DMS79 (cell line): ENCODE measurements at regions not wholly inside any gene's neighbourhood (a gene's known extent, or its start where the extent isn't known, plus 50 kb on each side); places are given as distances from the start of the nearest gene placed in this dataset.

Experiments
- DNase-seq: peaks from one replicate; lab custom pipeline; 2025; lab: John Stamatoyannopoulos, UW

DNA sequence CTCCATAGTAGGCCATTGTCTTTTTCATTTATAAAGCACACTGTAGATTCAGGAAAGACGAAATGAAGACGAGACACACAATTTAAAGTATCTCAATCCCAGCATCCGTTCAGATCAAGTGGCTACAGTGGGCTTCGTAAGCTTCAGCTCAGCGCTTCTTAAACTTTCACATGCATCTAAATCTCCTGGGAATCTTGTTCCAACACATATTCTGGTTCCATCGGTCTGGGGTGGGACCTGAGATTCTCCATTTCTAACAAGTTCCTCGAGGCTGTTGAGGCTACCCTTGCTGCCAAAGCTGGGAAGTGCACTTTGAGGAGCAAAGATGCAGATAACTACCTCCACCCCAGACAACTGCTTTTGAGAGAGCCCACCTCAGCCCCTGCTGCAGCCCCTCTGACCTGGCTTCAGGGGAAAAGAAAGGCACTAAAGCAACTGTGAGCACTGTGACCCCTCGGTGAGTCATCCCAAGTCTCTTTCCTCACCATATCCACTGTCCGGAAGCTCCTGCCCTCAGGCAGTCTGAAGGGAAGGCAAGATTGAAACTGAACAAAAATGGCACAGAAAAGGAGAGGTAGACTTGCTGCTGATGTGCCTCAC is 201.1 kb upstream of the FBXO11 start:
- no peak for DNase-seq

GRCh38 chr2:48108455-48108854 is 202.2 kb upstream of the FBXO11 start:
- DNase-seq, result no peak

- DNase-seq, result no peak
These were observed 203.3 kb upstream of the FBXO11 start for GRCh38 chr2:48109491-48110204.

DNA sequence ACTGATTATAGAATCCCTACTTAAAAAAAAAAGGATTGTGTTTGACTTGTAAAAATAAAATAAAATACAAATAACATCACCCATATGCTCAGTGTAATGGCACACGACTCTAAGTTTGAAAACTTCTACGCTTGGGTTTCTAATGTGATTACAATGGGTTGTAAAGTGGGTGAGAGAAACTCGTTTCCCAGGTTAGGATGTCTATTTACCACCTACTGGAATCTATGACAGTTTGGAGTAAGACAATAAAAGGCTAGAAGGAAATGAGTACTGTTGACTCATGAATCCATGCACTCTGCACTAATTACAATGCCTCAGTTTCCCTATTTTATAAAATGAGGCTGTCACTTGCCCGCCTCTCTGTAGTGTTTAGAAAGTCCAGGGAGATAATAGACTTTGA is 204.0 kb upstream of the FOXN2 start:
- DNase-seq, result no peak

GRCh38 chr2:48112911-48113680 is 201.4 kb upstream of the FOXN2 start:
- DNase-seq, result no peak

DNA sequence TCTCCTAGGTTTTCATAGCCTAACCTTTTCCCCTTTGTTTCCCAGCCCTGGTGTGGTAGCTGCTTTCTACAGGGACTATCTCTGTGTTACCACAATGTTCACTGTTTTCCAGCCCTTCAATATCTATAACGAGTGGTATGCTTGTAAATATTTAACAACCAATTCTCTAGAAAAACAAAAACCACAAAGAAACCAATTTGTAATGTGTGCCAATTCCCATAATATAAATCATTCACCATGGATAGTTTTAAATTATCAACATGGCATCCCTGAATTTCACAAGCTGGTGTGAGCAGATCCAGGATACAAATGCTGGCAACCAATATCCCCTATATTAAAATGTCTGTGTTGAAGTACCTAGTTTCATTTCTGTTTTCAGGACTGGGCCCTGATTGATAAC is 200.7 kb upstream of the FOXN2 start:
- no peak for DNase-seq

- DNase-seq, result no peak
These were observed 200.2 kb upstream of the FOXN2 start for GRCh38 chr2:48114256-48114655.

GRCh38 chr2:48116497-48116896 is 198.0 kb upstream of the FOXN2 start:
- no peak for DNase-seq

DNA sequence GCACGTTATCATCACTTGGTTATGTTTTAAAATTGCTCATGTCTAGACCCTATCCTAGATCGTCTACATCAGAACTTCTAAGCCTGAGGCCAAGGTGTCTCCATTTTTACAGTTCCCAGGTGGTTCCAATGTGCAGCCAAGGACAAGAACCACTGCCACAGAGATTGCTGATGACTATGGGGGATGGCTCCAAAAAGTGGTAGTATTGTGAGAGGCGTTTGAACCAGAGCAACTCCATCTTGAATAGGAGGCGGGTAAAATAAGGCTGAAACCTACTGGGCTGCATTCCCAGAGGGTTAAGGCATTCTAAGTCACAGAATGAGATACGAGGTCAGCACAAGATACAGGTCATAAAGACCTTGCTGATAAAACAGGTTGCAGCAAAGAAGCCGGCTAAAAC is 195.6 kb upstream of the FOXN2 start:
- no peak for DNase-seq

DNA sequence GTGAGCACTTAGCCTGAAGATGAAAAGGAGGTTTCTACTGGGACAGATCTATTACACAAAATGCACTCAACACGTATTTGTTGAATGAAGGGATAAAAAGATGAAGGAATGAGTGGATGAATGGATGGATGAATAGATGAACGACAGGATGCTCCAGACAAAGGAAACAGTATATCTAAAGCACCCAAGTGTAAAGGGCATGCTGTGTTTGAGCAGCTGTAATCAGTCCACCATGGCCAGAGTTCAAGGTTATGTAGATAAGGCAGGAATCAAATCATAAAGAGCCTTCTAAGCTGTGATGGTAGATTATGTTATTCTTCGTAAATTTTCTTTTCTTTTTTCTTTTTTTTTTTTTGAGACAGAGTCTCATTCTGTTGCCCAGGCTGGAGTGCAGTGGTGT is 194.4 kb upstream of the FOXN2 start:
- no peak for DNase-seq

GRCh38 chr2:48120759-48121242 is 193.7 kb upstream of the FOXN2 start:
- DNase-seq, result no peak

DNA sequence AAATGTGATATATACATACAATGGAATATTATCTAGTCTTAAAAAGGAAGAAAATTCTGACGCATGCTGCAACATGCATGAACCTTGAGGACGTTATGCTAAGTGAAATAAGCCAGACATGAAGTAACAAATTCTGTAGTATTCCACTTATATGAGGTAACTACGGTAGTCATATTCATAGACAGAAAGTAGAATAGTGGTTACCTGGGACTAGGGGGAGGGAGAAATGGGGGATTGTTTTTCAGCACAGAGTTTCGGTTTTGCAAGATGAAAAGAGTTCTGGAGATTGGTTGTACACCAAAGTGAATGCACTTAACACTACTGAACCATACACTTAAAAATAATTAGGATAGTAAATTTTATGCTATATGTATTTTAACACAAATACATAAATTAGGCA is 192.3 kb upstream of the FOXN2 start:
- no peak for DNase-seq

DNA sequence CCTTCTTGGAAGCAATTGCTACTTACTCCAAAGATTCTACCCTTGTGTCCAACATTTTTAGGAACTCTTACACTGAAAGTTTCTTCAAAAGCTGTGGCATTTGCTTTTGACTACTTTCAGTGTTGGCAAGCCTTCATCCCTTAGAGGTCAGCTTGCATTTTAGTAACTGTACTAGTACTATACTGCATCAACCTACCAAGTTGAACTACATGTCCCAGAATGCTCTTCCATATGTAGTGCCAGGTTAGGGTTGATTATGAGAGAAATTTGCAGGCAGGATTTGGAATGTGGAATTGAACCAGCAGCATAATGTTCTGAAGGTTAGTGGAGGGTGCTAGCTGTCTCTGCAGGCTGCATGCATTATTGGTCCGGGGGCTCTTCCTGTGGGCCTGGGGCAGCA is 189.9 kb upstream of the FOXN2 start:
- DNase-seq, result no peak

DNA sequence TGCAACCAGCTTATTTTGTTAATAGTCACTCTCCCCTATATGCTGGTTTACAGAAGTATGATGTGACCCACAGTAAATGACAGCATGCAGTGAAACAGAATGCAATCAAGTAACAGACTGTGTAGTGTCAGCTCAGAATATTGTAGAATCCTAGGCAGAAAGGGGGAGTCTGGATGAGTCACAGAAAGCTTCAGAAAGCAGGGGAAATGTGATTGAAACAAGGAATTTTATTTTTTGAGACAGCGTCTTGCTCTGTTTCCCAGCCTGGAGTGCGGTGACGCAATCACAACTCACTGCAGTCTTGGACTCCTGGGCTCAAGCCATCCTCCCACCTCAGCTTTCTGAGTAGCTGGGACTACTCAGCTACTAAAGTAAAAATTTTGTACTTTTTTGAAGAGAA is 188.3 kb upstream of the FOXN2 start:
- no peak for DNase-seq

DNA sequence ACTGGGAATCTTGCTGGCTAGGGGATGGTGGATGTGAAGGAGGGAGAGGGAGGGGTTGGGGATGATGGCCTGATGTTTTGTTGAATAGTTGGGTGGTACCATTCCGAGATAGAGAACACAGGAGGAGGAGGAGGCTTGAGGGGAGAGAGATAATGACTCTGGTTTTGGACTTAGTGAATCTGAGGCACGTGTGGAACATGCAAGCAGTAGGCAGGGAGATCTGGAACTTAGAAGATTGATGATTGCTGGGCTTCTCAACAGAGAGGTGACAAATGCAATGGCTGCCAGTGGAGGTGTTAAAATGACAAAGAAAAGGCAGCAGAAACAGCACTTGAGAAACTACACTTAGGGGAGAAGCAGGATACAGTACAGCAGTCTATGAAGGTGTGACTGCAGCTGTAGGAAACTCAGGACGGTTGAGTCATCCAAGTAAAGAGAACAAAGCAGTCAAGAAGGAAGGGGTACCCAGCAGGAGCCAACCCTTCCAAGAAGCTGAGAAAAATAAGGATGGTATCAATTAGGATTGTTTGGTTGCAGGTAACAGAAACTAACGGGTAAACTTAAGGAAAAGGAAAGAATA is 186.8 kb upstream of the FOXN2 start:
- no peak for DNase-seq

GRCh38 chr2:48129293-48129950 is 185.1 kb upstream of the FOXN2 start:
- DNase-seq, result no peak

- DNase-seq, result no peak
These were observed 182.8 kb upstream of the FOXN2 start for GRCh38 chr2:48131539-48132270.

GRCh38 chr2:48132271-48132625 is 182.2 kb upstream of the FOXN2 start:
- DNase-seq, result no peak

DNA sequence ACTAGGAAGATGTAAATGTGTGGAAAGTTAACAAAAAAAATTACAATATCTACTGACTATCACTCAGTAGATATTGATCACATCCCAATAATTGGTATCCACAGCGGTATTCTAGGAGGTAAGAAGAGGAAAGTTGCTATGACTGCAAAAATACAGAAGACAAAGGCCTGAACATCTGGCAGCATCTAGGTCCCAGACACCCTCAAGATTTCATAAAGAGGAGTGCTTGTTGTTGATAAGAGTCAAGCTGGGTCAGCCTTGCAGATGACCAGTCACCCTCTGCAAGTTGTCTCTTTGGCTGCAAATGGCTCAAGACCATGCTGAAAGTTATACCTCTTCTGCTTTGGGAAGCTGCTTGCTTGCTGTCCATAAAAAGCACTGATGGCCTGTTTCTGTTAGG is 179.8 kb upstream of the FOXN2 start:
- DNase-seq, result no peak

DNA sequence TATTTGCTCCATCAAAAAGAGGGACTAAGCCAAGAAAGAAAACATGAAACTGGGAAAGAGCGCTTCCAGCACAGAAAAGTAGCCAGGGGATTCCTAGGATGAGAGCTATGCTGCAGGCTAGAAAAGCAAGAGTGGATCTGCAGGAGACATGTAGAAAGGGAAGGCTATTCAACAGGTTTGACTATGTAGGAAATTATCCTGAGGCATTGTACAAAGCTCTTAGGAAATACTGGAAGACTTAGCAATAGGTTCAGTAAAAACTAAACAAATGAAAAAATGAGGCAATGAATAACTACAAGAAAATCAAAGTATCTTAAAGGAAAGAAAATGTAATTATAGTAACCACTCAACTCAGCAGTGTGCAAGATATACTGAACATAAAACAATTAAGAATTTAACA is 178.7 kb upstream of the FOXN2 start:
- no peak for DNase-seq

DNA sequence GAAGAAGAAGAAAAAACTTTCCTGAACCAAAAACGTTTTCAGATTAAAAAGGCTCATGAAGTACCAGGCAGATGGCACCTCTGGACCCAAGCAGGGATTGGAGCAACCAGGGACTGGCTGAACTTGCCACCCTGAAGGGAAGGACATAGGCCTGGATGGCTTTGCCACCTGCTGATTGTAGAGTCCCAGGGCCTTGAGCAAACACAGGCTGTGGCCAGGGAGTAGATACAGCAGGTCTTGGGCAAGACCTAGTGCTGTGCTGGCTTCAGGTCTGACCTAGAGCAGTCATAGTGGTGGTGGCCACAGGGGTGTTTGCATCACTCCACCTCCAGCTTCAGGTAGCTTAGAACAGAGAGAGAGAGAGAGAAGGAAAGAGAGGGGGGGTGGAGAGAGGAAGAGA is 176.7 kb upstream of the FOXN2 start:
- DNase-seq, result no peak

GRCh38 chr2:48138898-48139297 is 175.6 kb upstream of the FOXN2 start:
- DNase-seq, result no peak
